ENCODE measurements at regions not wholly inside any gene's neighbourhood (a gene's known extent, or its start where the extent isn't known, plus 50 kb on each side); places are given as distances from the start of the nearest gene placed in this dataset.

- no peak for DNase-seq (ENCODE audit: low read depth)
- H3K4me3 ChIP-seq (ENCODE audit: low read length), result no peak overlapping the region
- TF ChIP-seq CTCF (conservative IDR thresholded peaks at IDR 0.05; ENCODE audit: low read length), result no peak
Measured at GRCh38 chr6:6716998-6717763, 128.7 kb downstream of the LY86 start.

GRCh38 chr6:6717953-6718352 is 129.4 kb downstream of the LY86 start:
- no peak overlapping the region for H3K4me3 ChIP-seq (ENCODE audit: low read length)
- no peak for TF ChIP-seq CTCF (conservative IDR thresholded peaks at IDR 0.05; ENCODE audit: low read length)
- DNase-seq (ENCODE audit: low read depth), result no peak

GRCh38 chr6:6721606-6722005 is 133.1 kb downstream of the LY86 start:
- TF ChIP-seq CTCF (conservative IDR thresholded peaks at IDR 0.05; ENCODE audit: low read length), result no peak
- DNase-seq (ENCODE audit: low read depth), result no peak
- no peak overlapping the region for H3K4me3 ChIP-seq (ENCODE audit: low read length)

- DNase-seq (ENCODE audit: low read depth), result no peak
- no peak overlapping the region for H3K4me3 ChIP-seq (ENCODE audit: low read length)
- no peak for TF ChIP-seq CTCF (conservative IDR thresholded peaks at IDR 0.05; ENCODE audit: low read length)
Measured at GRCh38 chr6:6722195-6722594, 133.7 kb downstream of the LY86 start.

- no peak overlapping the region for H3K4me3 ChIP-seq (ENCODE audit: low read length)
- no peak for TF ChIP-seq CTCF (conservative IDR thresholded peaks at IDR 0.05; ENCODE audit: low read length)
- no peak for DNase-seq (ENCODE audit: low read depth)
Measured at GRCh38 chr6:6723361-6723760, 134.8 kb downstream of the LY86 start.

- DNase-seq (ENCODE audit: low read depth), result peak; percentile 62
- no peak for TF ChIP-seq CTCF (conservative IDR thresholded peaks at IDR 0.05; ENCODE audit: low read length)
- H3K4me3 ChIP-seq (ENCODE audit: low read length), result peak overlapping the region; percentile 16; the same call in 1 of the 2 replicates
Measured at GRCh38 chr6:6723921-6724538, 135.5 kb downstream of the LY86 start.

Data from AG10803 (cell line).